Neural cell (in vitro differentiated cells): ENCODE measurements at regions not wholly inside any gene's neighbourhood (a gene's known extent, or its start where the extent isn't known, plus 50 kb on each side); places are given as distances from the start of the nearest gene placed in this dataset.

ENCODE experiments used
- EP300 ChIP-seq: fragments of 450-650 bp; conservative IDR thresholded peaks from 2 replicates; pipeline ENCODE4 v1.6.1; 2014; ENCODE audit warnings: antibody characterized with exemption, mild to moderate bottlenecking, moderate library complexity; ENCODE audit not compliant: poor library complexity, severe bottlenecking
- EZH2 ChIP-seq: fragments of 200-600, 300-800 bp; shearing (Covaris generic), sonication (generic); IDR thresholded peaks from 2 replicates; pipeline ENCODE4 v1.6.1; 2014; ENCODE audit warnings: antibody characterized with exemption, low read length, borderline replicate concordance, mild to moderate bottlenecking; ENCODE audit not compliant: insufficient read depth, poor library complexity, severe bottlenecking
- POLR2AphosphoS5 ChIP-seq: IDR thresholded peaks from 2 replicates; pipeline ENCODE4 v1.6.1; 2012
- RAD21 ChIP-seq: fragments of 450-650 bp; conservative IDR thresholded peaks from 2 replicates; pipeline ENCODE4 v1.6.1; 2014; ENCODE audit warnings: antibody characterized with exemption, mild to moderate bottlenecking, moderate library complexity
- SMC3 ChIP-seq: fragments of 450-650 bp; conservative IDR thresholded peaks from 2 replicates; pipeline ENCODE4 v1.6.1; 2014; ENCODE audit warnings: antibody characterized with exemption, mild to moderate bottlenecking, moderate library complexity; ENCODE audit not compliant: poor library complexity
- TAF1 ChIP-seq: IDR thresholded peaks from 2 replicates; pipeline ENCODE4 v1.6.1; 2012; ENCODE audit warnings: low read depth
- TF ChIP-seq, protein P1 (sequence below): IDR thresholded peaks from 2 replicates; pipeline ENCODE4 v1.6.1; 2012; ENCODE audit warnings: borderline replicate concordance
- TF ChIP-seq, protein P2 (sequence below): fragments of 450-650 bp; IDR thresholded peaks from 2 replicates; pipeline ENCODE4 v1.5.1; 2014; ENCODE audit warnings: antibody characterized with exemption, mild to moderate bottlenecking, moderate library complexity; ENCODE audit not compliant: poor library complexity, severe bottlenecking

DNA sequence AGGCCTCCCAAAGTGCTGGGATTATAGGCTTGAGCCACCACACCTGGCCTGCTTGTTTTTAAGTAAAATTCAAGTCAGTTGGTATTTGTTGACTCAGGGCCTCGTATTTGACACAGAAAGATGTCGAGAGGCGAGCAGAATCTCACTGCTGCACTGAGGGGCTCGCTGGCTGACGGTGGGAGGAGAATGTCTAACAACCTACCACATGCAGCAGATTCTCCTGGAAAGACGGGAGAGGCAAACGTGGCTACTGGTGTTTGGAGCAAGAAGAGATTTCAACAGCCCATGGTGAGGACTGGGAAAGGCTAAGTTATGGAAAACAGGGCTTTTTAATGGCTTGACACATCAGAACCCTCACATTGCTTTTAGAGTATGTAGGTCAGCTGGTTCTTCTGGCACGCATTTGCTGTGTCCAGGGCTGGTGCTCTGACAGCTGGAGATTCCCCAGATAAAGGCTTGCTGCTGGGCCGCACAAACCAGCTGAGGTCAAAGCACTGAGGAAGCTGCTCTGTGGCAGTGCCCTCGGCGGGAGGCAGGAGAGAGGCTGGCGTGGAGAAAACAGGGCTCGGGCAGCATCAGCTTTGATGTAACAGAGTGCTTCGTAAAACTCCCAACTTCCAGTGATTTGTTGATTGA lies 84.2 kb upstream of the FRMD1 start:
- TF ChIP-seq, protein P1, sequence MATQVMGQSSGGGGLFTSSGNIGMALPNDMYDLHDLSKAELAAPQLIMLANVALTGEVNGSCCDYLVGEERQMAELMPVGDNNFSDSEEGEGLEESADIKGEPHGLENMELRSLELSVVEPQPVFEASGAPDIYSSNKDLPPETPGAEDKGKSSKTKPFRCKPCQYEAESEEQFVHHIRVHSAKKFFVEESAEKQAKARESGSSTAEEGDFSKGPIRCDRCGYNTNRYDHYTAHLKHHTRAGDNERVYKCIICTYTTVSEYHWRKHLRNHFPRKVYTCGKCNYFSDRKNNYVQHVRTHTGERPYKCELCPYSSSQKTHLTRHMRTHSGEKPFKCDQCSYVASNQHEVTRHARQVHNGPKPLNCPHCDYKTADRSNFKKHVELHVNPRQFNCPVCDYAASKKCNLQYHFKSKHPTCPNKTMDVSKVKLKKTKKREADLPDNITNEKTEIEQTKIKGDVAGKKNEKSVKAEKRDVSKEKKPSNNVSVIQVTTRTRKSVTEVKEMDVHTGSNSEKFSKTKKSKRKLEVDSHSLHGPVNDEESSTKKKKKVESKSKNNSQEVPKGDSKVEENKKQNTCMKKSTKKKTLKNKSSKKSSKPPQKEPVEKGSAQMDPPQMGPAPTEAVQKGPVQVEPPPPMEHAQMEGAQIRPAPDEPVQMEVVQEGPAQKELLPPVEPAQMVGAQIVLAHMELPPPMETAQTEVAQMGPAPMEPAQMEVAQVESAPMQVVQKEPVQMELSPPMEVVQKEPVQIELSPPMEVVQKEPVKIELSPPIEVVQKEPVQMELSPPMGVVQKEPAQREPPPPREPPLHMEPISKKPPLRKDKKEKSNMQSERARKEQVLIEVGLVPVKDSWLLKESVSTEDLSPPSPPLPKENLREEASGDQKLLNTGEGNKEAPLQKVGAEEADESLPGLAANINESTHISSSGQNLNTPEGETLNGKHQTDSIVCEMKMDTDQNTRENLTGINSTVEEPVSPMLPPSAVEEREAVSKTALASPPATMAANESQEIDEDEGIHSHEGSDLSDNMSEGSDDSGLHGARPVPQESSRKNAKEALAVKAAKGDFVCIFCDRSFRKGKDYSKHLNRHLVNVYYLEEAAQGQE = no peak
- TF ChIP-seq EZH2 = no peak
- TF ChIP-seq, protein P2, sequence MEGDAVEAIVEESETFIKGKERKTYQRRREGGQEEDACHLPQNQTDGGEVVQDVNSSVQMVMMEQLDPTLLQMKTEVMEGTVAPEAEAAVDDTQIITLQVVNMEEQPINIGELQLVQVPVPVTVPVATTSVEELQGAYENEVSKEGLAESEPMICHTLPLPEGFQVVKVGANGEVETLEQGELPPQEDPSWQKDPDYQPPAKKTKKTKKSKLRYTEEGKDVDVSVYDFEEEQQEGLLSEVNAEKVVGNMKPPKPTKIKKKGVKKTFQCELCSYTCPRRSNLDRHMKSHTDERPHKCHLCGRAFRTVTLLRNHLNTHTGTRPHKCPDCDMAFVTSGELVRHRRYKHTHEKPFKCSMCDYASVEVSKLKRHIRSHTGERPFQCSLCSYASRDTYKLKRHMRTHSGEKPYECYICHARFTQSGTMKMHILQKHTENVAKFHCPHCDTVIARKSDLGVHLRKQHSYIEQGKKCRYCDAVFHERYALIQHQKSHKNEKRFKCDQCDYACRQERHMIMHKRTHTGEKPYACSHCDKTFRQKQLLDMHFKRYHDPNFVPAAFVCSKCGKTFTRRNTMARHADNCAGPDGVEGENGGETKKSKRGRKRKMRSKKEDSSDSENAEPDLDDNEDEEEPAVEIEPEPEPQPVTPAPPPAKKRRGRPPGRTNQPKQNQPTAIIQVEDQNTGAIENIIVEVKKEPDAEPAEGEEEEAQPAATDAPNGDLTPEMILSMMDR = no peak
- TF ChIP-seq POLR2AphosphoS5 = no peak
- TF ChIP-seq RAD21 = no peak
- TF ChIP-seq EP300 = no peak
- no peak for TF ChIP-seq SMC3
- no peak for TF ChIP-seq TAF1
